SK-N-SH (cell line): ENCODE measurements at regions not wholly inside any gene's neighbourhood (a gene's known extent, or its start where the extent isn't known, plus 50 kb on each side); places are given as distances from the start of the nearest gene placed in this dataset.

Experiments
- CTCF ChIP-seq: fragments of 200-600 bp; sonication (generic); IDR thresholded peaks from 2 replicates; pipeline ENCODE4 v1.6.1; 2017; ENCODE audit warnings: antibody characterized with exemption, mild to moderate bottlenecking, moderate library complexity
- ELF1 ChIP-seq: IDR thresholded peaks from 2 replicates; pipeline ENCODE4 v1.4.0; 2012
- EP300 ChIP-seq, 2 experiments: IDR thresholded peaks; 2 replicates each; pipeline versions ENCODE4 v1.4.0 to v1.6.1; 2012; ENCODE audit warnings: borderline replicate concordance in 1 of 2, low read depth in 1 of 2, low read length in 1 of 2
- RCOR1 ChIP-seq: fragments of 150-350 bp; IDR thresholded peaks from 2 replicates; pipeline ENCODE4 v1.6.1; 2017; ENCODE audit warnings: antibody characterized with exemption, low read length
- TF ChIP-seq, protein P1 (sequence below): IDR thresholded peaks from 2 replicates; pipeline ENCODE4 v1.6.1; 2012; ENCODE audit warnings: mild to moderate bottlenecking, low read depth, low read length, moderate library complexity

GRCh38 chr14:38003746-38004609 is 203.7 kb upstream of the SSTR1 start:
- TF ChIP-seq EP300 (IDR thresholded peaks at IDR 0.05; ENCODE audit: borderline replicate concordance in 1 of 2, low read depth in 1 of 2, low read length in 1 of 2) (no peak), ELF1 (no peak), CTCF (no peak), RCOR1 (no peak)
- TF ChIP-seq, protein P1, sequence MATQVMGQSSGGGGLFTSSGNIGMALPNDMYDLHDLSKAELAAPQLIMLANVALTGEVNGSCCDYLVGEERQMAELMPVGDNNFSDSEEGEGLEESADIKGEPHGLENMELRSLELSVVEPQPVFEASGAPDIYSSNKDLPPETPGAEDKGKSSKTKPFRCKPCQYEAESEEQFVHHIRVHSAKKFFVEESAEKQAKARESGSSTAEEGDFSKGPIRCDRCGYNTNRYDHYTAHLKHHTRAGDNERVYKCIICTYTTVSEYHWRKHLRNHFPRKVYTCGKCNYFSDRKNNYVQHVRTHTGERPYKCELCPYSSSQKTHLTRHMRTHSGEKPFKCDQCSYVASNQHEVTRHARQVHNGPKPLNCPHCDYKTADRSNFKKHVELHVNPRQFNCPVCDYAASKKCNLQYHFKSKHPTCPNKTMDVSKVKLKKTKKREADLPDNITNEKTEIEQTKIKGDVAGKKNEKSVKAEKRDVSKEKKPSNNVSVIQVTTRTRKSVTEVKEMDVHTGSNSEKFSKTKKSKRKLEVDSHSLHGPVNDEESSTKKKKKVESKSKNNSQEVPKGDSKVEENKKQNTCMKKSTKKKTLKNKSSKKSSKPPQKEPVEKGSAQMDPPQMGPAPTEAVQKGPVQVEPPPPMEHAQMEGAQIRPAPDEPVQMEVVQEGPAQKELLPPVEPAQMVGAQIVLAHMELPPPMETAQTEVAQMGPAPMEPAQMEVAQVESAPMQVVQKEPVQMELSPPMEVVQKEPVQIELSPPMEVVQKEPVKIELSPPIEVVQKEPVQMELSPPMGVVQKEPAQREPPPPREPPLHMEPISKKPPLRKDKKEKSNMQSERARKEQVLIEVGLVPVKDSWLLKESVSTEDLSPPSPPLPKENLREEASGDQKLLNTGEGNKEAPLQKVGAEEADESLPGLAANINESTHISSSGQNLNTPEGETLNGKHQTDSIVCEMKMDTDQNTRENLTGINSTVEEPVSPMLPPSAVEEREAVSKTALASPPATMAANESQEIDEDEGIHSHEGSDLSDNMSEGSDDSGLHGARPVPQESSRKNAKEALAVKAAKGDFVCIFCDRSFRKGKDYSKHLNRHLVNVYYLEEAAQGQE, result no peak
